ENCODE measurements at regions not wholly inside any gene's neighbourhood (a gene's known extent, or its start where the extent isn't known, plus 50 kb on each side); places are given as distances from the start of the nearest gene placed in this dataset.

DNA sequence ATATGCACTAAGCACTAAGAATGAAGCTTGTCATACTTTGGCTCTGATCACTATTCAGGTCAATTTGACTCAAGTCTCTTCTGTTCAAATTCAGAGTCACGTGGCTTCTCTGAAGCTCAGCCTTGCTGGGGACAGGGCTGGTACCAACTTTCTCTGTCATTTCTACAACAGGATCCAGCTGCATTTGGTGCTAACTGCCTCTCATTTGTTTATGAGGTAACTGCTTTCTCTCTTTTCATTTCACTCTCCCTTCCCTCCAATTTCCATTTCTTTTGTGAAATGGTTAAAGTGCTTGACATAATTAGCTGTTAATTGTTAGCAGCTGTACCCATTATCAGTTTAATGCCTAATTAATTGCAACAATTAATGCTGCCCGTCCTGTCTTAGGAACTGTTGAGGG, 259.7 kb upstream of the PLET1 start:
- no peak for DNase-seq (ENCODE audit: low read depth, low spot score)
- Histone ChIP-seq H3K4me3 (ENCODE audit: low read length) (no peak overlapping the region), H3K36me3 (ENCODE audit: control insufficient read depth, insufficient read depth, low read length) (no peaks in the 10 kb centered on the region)

DNA sequence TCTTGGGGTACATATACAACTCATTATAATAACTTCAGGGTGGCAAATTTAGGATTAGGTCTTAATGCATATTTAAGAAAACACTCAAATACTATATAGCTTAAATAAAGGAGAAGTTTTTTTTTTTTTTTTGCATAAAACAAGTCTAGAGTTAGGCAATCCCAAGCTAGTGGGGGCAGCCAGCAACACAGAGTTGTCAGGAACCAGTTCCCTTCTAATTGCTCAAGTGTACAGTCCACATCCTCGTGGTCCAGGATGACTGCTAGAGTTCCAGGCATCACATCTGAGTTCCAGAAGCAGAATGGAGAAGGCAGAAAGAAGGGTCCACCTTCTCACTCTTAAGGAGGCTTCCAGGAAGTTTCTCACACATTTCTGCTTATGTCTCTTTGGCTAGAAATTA, 261.9 kb upstream of the PLET1 start:
- H3K27me3 ChIP-seq (ENCODE audit: control insufficient read depth, insufficient read depth, low read length) = no peaks in the 10 kb centered on the region
- H3K36me3 ChIP-seq (ENCODE audit: control insufficient read depth, insufficient read depth, low read length) = no peaks in the 10 kb centered on the region
- WGBS (ENCODE audit: insufficient coverage, insufficient read length) = no CpG with 5 or more reads among the region's 1 CpG
- DNase-seq (ENCODE audit: low read depth, low spot score) = no peak
- H3K4me1 ChIP-seq (ENCODE audit: control insufficient read depth, insufficient read depth, low read length) = no peaks in the 10 kb centered on the region; the same call in 1 of the 2 replicates
- H3K9me3 ChIP-seq (ENCODE audit: control insufficient read depth, insufficient read depth, low read length) = no peaks in the 10 kb centered on the region
- H3K4me3 ChIP-seq (ENCODE audit: low read length) = no peak overlapping the region
- H3K27ac ChIP-seq (ENCODE audit: low read length) = no peak overlapping the region

More for the DNA sequence above, 259.7 kb upstream of the PLET1 start:
- WGBS (ENCODE audit: insufficient coverage, insufficient read length) = no CpG with 5 or more reads among the region's 2 CpGs
- no peaks in the 10 kb centered on the region for H3K27me3 ChIP-seq (ENCODE audit: control insufficient read depth, insufficient read depth, low read length)
- no peak overlapping the region for H3K27ac ChIP-seq (ENCODE audit: low read length)
- no peaks in the 10 kb centered on the region for H3K9me3 ChIP-seq (ENCODE audit: control insufficient read depth, insufficient read depth, low read length)
- no peaks in the 10 kb centered on the region; the same call in 1 of the 2 replicates for H3K4me1 ChIP-seq (ENCODE audit: control insufficient read depth, insufficient read depth, low read length)

DNA sequence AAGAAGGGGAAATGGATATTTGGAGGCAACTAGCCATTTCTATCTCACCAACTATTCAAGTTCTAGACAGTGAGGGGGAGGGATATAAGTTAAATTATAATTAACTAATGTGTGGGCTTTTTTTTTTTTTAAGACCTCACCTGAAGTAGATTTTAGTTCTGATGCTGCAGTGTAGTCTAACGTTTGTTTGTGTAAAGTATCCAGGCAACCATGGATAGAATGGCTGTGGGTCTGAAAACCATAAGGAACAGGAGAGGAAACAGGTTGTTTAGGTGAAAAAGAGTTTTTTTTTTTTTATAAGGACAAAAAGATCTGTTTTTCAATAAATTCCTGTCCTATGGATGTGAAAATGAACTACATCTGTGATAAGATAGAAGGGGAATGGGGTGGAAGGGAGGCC, 262.4 kb upstream of the PLET1 start:
- Histone ChIP-seq H3K27ac (ENCODE audit: low read length) (no peak overlapping the region), H3K9me3 (ENCODE audit: control insufficient read depth, insufficient read depth, low read length) (no peaks in the 10 kb centered on the region), H3K36me3 (ENCODE audit: control insufficient read depth, insufficient read depth, low read length) (no peaks in the 10 kb centered on the region), H3K27me3 (ENCODE audit: control insufficient read depth, insufficient read depth, low read length) (no peaks in the 10 kb centered on the region), H3K4me3 (ENCODE audit: low read length) (no peak overlapping the region), H3K4me1 (ENCODE audit: control insufficient read depth, insufficient read depth, low read length) (no peaks in the 10 kb centered on the region; the same call in 1 of the 2 replicates)
- no CpG with 5 or more reads among the region's 1 CpG for WGBS (ENCODE audit: insufficient coverage, insufficient read length)
- DNase-seq (ENCODE audit: low read depth, low spot score) = no peak

DNA sequence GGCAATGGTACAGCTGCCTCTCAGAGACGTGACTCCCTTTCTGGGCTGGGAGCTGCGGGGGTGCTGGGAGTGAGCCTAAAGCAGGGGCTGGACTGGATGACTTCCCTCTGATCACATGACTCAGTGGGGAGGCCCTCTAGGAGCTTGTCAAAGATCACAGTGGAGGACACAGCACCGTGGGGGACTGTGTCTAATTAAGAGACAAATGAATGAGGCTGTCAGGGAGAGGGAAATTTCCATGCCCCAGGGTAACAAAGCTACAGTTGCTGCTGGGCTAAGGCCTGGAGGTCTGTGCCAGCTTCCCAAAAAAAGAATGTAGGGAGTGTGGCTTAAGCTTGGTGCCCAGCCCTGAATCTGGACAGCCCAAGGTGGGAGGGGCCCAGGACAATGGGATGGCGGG, 262.8 kb upstream of the PLET1 start:
- no CpG with 5 or more reads among the region's 4 CpGs for WGBS (ENCODE audit: insufficient coverage, insufficient read length)
- Histone ChIP-seq H3K36me3 (ENCODE audit: control insufficient read depth, insufficient read depth, low read length) (no peaks in the 10 kb centered on the region), H3K27ac (ENCODE audit: low read length) (no peak overlapping the region), H3K27me3 (ENCODE audit: control insufficient read depth, insufficient read depth, low read length) (no peaks in the 10 kb centered on the region), H3K4me1 (ENCODE audit: control insufficient read depth, insufficient read depth, low read length) (no peaks in the 10 kb centered on the region; the same call in 1 of the 2 replicates), H3K4me3 (ENCODE audit: low read length) (no peak overlapping the region), H3K9me3 (ENCODE audit: control insufficient read depth, insufficient read depth, low read length) (no peaks in the 10 kb centered on the region)
- DNase-seq (ENCODE audit: low read depth, low spot score) = no peak

DNA sequence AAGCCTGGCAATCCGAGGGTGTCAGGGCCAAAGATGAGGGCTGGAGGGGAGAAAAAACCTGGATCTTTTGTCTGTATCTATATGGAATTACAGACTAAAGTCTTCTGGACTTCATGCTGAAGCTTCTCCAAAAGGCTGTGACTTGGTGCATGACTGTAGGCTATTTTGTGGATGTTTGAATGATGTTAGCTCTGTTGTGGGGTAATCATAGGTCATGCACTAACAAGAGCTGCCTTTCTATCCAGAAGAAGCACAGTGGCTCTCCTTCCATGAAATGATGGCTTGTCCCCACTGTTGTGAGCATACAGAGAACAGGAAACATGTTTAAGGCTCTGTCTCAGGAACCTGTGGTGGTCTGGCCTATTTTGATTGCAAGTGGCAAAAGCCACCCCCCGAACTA, 263.3 kb upstream of the PLET1 start:
- no CpG with 5 or more reads among the region's 2 CpGs for WGBS (ENCODE audit: insufficient coverage, insufficient read length)
- H3K4me3 ChIP-seq (ENCODE audit: low read length) = no peak overlapping the region
- H3K36me3 ChIP-seq (ENCODE audit: control insufficient read depth, insufficient read depth, low read length) = no peaks in the 10 kb centered on the region
- no peaks in the 10 kb centered on the region; the same call in 1 of the 2 replicates for H3K4me1 ChIP-seq (ENCODE audit: control insufficient read depth, insufficient read depth, low read length)
- H3K9me3 ChIP-seq (ENCODE audit: control insufficient read depth, insufficient read depth, low read length) = no peaks in the 10 kb centered on the region
- H3K27me3 ChIP-seq (ENCODE audit: control insufficient read depth, insufficient read depth, low read length) = no peaks in the 10 kb centered on the region
- no peak for DNase-seq (ENCODE audit: low read depth, low spot score)
- no peak overlapping the region for H3K27ac ChIP-seq (ENCODE audit: low read length)

DNA sequence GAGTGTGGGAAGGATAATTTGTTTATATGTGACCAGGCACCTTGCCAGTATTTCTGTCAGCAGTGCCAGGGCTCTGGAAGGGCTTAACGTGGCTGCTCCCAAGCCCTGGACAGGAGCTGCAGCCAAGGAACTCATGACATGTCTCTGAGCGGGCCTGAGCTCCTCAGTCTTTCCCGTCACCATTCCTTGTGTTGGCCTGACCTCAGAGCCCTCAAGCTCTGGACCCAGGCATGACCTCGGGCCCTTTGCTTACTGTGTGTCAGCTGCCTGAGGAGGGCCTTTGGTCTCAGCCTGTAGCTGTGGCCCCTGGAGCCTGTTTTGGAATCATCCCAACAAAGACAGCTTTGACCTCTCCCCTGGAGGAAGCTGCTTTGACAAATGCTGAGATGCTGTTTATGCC, 264.1 kb upstream of the PLET1 start:
- Histone ChIP-seq H3K27me3 (ENCODE audit: control insufficient read depth, insufficient read depth, low read length) (0 out of 2 replicates have a peak, but pooled peaks cover under 1% of the 10 kb centered on the region), H3K4me3 (ENCODE audit: low read length) (no peak overlapping the region), H3K36me3 (ENCODE audit: control insufficient read depth, insufficient read depth, low read length) (no peaks in the 10 kb centered on the region), H3K9me3 (ENCODE audit: control insufficient read depth, insufficient read depth, low read length) (no peaks in the 10 kb centered on the region), H3K4me1 (ENCODE audit: control insufficient read depth, insufficient read depth, low read length) (no peaks in the 10 kb centered on the region; the same call in 1 of the 2 replicates), H3K27ac (ENCODE audit: low read length) (no peak overlapping the region)
- no peak for DNase-seq (ENCODE audit: low read depth, low spot score)
- no CpG with 5 or more reads among the region's 4 CpGs for WGBS (ENCODE audit: insufficient coverage, insufficient read length)

GRCh38 chr11:112525270-112525669, 264.6 kb upstream of the PLET1 start:
- no peak overlapping the region for H3K27ac ChIP-seq (ENCODE audit: low read length)
- no peak for DNase-seq (ENCODE audit: low read depth, low spot score)
- no CpG with 5 or more reads among the region's 5 CpGs for WGBS (ENCODE audit: insufficient coverage, insufficient read length)
- 0 out of 2 replicates have a peak, but pooled peaks cover 1% of the 10 kb centered on the region for H3K27me3 ChIP-seq (ENCODE audit: control insufficient read depth, insufficient read depth, low read length)
- no peak overlapping the region for H3K4me3 ChIP-seq (ENCODE audit: low read length)
- no peaks in the 10 kb centered on the region for H3K4me1 ChIP-seq (ENCODE audit: control insufficient read depth, insufficient read depth, low read length)
- H3K9me3 ChIP-seq (ENCODE audit: control insufficient read depth, insufficient read depth, low read length) = no peaks in the 10 kb centered on the region
- H3K36me3 ChIP-seq (ENCODE audit: control insufficient read depth, insufficient read depth, low read length) = no peaks in the 10 kb centered on the region

GRCh38 chr11:112525844-112526590, 265.4 kb upstream of the PLET1 start:
- Histone ChIP-seq H3K4me1 (ENCODE audit: control insufficient read depth, insufficient read depth, low read length) (no peaks in the 10 kb centered on the region), H3K27ac (ENCODE audit: low read length) (no peak overlapping the region), H3K4me3 (ENCODE audit: low read length) (no peak overlapping the region), H3K9me3 (ENCODE audit: control insufficient read depth, insufficient read depth, low read length) (no peaks in the 10 kb centered on the region), H3K36me3 (ENCODE audit: control insufficient read depth, insufficient read depth, low read length) (no peaks in the 10 kb centered on the region), H3K27me3 (ENCODE audit: control insufficient read depth, insufficient read depth, low read length) (0 out of 2 replicates have a peak, but pooled peaks cover 1% of the 10 kb centered on the region)
- no CpG with 5 or more reads among the region's 7 CpGs for WGBS (ENCODE audit: insufficient coverage, insufficient read length)
- no peak for DNase-seq (ENCODE audit: low read depth, low spot score)

GRCh38 chr11:112526699-112527416, 266.2 kb upstream of the PLET1 start:
- DNase-seq (ENCODE audit: low read depth, low spot score) = no peak
- no CpG with 5 or more reads among the region's 2 CpGs for WGBS (ENCODE audit: insufficient coverage, insufficient read length)
- H3K36me3 ChIP-seq (ENCODE audit: control insufficient read depth, insufficient read depth, low read length) = no peaks in the 10 kb centered on the region
- no peak overlapping the region for H3K4me3 ChIP-seq (ENCODE audit: low read length)
- 0 out of 2 replicates have a peak, but pooled peaks cover 1% of the 10 kb centered on the region for H3K27me3 ChIP-seq (ENCODE audit: control insufficient read depth, insufficient read depth, low read length)
- no peak overlapping the region for H3K27ac ChIP-seq (ENCODE audit: low read length)
- no peaks in the 10 kb centered on the region for H3K4me1 ChIP-seq (ENCODE audit: control insufficient read depth, insufficient read depth, low read length)
- H3K9me3 ChIP-seq (ENCODE audit: control insufficient read depth, insufficient read depth, low read length) = no peaks in the 10 kb centered on the region

- Histone ChIP-seq H3K4me3 (ENCODE audit: low read length) (no peak overlapping the region), H3K27me3 (ENCODE audit: control insufficient read depth, insufficient read depth, low read length) (0 out of 2 replicates have a peak, but pooled peaks cover 1% of the 10 kb centered on the region), H3K36me3 (ENCODE audit: control insufficient read depth, insufficient read depth, low read length) (no peaks in the 10 kb centered on the region), H3K27ac (ENCODE audit: low read length) (no peak overlapping the region), H3K4me1 (ENCODE audit: control insufficient read depth, insufficient read depth, low read length) (no peaks in the 10 kb centered on the region), H3K9me3 (ENCODE audit: control insufficient read depth, insufficient read depth, low read length) (no peaks in the 10 kb centered on the region)
- no CpG with 5 or more reads among the region's 4 CpGs for WGBS (ENCODE audit: insufficient coverage, insufficient read length)
- no peak for DNase-seq (ENCODE audit: low read depth, low spot score)
Measured at GRCh38 chr11:112529071-112529470, 268.4 kb upstream of the PLET1 start.

Data from iPS DF 6.9 (cell line).